ENCODE measurements at regions not wholly inside any gene's neighbourhood (a gene's known extent, or its start where the extent isn't known, plus 50 kb on each side); places are given as distances from the start of the nearest gene placed in this dataset.

- Histone ChIP-seq H2AFZ (ENCODE audit: low read length) (no peak overlapping the region), H3K4me2 (ENCODE audit: low read depth, low read length) (no peak overlapping the region), H3K4me1 (ENCODE audit: insufficient read depth, low read length) (no peaks in the 10 kb centered on the region), H4K20me1 (ENCODE audit: insufficient read depth, low read length) (no peaks in the 10 kb centered on the region), H3K9me3 (ENCODE audit: low read length) (no peaks in the 10 kb centered on the region), H3K36me3 (replicated peaks in 1 of 2; ENCODE audit: control insufficient read depth in 1 of 2, insufficient read depth in 2 of 2, low read length in 2 of 2) (no peaks in the 10 kb centered on the region), H3K4me3 (replicated peaks in 1 of 3; ENCODE audit: insufficient read depth in 1 of 3, low read depth in 2 of 3, low read length in 3 of 3) (no peak overlapping the region), H3K9ac (ENCODE audit: insufficient read depth, low read depth, low read length) (no peak overlapping the region), H3K27me3 (ENCODE audit: control insufficient read depth in 1 of 2, insufficient read depth in 2 of 2, low read length in 2 of 2) (no peaks in the 10 kb centered on the region; a peak in 2 of 5 replicates), H3K79me2 (ENCODE audit: insufficient read depth, low read length) (no peaks in the 10 kb centered on the region), H3K27ac (ENCODE audit: extremely low read length, insufficient read depth, low read length) (no peak overlapping the region)
- BruUV-seq (replicated peaks): no TSS peak
- POLR2A ChIA-PET: no interaction called here
- FAIRE-seq (no peak), DNase-seq (ENCODE audit: low spot score) (no peak), ATAC-seq (no peak)
- intact Hi-C loops (cut with micrococcal nuclease; ENCODE audit: unreplicated experiment): no loop called here
- 36% methylated on average over 10 of the region's 10 CpGs for WGBS (ENCODE audit: low lambda C conversion rate)
- CTCF ChIA-PET (ENCODE audit: low intra/inter-chr PET ratio, low total read pairs): no interaction called here
- in situ Hi-C loops (cut with HindIII; ENCODE audit: extremely low pct_ligation_motif_present, low pct_unique_long_range_greater_than_20kb): no loop called here
- TF ChIP-seq ZBTB21 (CRISPR knock-in tag; IDR thresholded peaks at IDR 0.05) (no peak), ZUFSP (CRISPR knock-in tag; IDR thresholded peaks at IDR 0.05; ENCODE audit: borderline replicate concordance) (no peak), FOSL1 (CRISPR knock-in tag; IDR thresholded peaks at IDR 0.05; ENCODE audit: borderline replicate concordance) (no peak), HIC2 (CRISPR knock-in tag; IDR thresholded peaks at IDR 0.05; ENCODE audit: low read depth) (no peak), TRAFD1 (CRISPR knock-in tag; IDR thresholded peaks at IDR 0.05; ENCODE audit: borderline replicate concordance) (no peak), STAT5B (CRISPR knock-in tag; IDR thresholded peaks at IDR 0.05) (no peak), KDM5A (IDR thresholded peaks at IDR 0.05; ENCODE audit: borderline replicate concordance, low read length) (no peak), TFAP4 (IDR thresholded peaks at IDR 0.05; ENCODE audit: borderline replicate concordance, low read depth) (no peak), ESRRA (CRISPR knock-in tag; IDR thresholded peaks at IDR 0.05; ENCODE audit: low read depth) (no peak), U2AF2 (IDR thresholded peaks at IDR 0.05; ENCODE audit: low read depth, low read length) (no peak), ZBTB49 (CRISPR knock-in tag; IDR thresholded peaks at IDR 0.05; ENCODE audit: borderline replicate concordance) (no peak), CC2D1A (CRISPR knock-in tag; IDR thresholded peaks at IDR 0.05) (no peak), AGO1 (IDR thresholded peaks at IDR 0.05; ENCODE audit: low read depth, low read length, poor library complexity, severe bottlenecking) (no peak)
These were observed 354.6 kb downstream of the PTPRU start for GRCh38 chr1:29590583-29591565.
